22Rv1 (cell line): ENCODE measurements at regions not wholly inside any gene's neighbourhood (a gene's known extent, or its start where the extent isn't known, plus 50 kb on each side); places are given as distances from the start of the nearest gene placed in this dataset.

Experiments
- H3K27ac ChIP-seq: fragments of 450-650 bp; 2 replicates; pipeline ENCODE4 v1.5.1; 2017
- ZFX ChIP-seq: fragments of 450-650 bp; IDR thresholded peaks from 2 replicates; pipeline ENCODE4 v1.6.1; 2017; ENCODE audit warnings: antibody characterized with exemption, borderline replicate concordance
- TF ChIP-seq, protein P1 (sequence below): fragments of 450-650 bp; IDR thresholded peaks from 2 replicates; pipeline ENCODE4 v1.5.1; 2017; ENCODE audit warnings: mild to moderate bottlenecking

DNA sequence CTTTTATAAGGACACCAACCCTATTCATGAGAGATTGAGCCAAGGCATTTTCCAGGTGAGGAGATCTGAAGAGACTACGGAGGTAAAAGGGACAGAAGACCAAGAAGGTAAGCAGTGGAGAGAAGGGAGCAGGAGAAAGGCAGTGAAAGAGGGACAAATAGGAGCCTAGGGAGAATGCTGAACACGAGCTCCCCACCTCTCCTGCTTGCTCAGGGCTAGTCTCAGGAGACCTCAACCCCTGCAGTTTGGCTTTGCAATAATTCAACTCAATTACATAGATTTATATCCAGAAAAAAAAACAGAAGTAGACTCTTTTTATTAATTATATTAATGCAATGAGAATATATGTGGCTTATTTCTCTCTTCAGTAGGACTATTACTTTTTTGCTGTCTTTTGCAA lies 91.0 kb upstream of the DDX18 start:
- TF ChIP-seq, protein P1, sequence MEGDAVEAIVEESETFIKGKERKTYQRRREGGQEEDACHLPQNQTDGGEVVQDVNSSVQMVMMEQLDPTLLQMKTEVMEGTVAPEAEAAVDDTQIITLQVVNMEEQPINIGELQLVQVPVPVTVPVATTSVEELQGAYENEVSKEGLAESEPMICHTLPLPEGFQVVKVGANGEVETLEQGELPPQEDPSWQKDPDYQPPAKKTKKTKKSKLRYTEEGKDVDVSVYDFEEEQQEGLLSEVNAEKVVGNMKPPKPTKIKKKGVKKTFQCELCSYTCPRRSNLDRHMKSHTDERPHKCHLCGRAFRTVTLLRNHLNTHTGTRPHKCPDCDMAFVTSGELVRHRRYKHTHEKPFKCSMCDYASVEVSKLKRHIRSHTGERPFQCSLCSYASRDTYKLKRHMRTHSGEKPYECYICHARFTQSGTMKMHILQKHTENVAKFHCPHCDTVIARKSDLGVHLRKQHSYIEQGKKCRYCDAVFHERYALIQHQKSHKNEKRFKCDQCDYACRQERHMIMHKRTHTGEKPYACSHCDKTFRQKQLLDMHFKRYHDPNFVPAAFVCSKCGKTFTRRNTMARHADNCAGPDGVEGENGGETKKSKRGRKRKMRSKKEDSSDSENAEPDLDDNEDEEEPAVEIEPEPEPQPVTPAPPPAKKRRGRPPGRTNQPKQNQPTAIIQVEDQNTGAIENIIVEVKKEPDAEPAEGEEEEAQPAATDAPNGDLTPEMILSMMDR, result no peak
- no peak for TF ChIP-seq ZFX
- no peak overlapping the region for H3K27ac ChIP-seq

DNA sequence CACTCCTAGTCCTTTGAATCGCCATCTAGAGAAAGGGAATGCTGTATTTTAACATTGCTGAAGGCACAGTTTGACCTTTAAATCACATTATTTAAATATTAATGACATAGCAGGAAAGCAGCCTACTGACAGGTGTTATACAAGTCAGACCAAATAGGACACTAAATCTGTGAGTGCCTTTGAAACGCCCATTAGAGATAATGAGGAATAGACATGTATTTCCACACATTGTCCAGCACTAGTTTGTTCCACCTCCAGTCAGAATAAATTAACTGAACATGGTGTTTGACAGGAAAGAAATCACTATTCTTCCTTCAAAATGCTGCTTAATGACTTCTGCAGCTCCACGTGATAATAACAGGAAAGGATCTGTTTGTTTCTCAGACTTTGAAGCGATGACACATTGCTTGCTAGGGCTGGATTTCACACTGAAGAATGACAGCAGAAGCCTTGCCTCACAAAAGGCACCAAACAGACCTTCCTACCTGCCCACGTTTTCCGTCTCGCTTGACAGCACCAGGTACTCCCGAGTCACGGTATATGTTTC lies 90.5 kb upstream of the DDX18 start:
- TF ChIP-seq ZFX, result no peak
- TF ChIP-seq, protein P1, result no peak
- no peak overlapping the region for H3K27ac ChIP-seq

DNA sequence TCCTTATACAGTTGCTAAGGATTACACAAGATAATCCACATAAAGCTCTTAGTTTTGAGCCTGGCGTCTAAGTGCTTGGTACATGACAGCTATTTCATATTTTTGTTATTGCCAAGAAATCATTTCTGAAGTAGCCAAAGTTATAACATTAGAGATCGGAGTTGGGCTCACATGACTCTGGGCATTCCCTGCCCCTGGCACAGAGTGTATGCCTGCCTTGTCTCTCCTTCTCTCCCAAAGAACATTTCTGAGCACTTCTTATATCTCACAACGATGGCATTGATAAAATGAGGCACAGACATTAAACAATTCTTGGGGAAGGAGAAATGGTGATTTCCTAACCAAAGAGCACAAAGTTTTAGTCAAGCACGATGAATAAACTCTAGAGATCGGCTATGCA lies 87.7 kb upstream of the DDX18 start:
- H3K27ac ChIP-seq, result no peak overlapping the region
- TF ChIP-seq ZFX, result no peak
- TF ChIP-seq, protein P1, result no peak

DNA sequence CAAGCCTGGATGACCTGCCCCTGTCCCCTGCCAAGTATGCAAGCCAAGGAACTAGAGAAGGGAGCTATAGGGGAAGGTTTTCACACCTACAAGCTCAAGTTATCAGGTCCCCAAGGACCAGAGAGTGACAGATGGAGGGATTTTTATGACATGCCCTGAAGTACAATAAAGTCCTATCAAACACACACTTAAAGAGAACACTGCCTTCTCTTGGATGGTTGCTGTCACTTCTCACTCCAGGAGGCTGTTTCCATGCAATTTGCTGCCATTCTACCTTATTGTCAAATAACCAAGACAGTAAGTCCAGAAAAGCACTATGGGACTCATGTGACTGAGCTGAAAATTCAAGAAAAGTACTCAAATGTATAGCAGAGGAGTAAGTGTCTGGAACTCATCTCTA lies 76.6 kb upstream of the DDX18 start:
- H3K27ac ChIP-seq, result no peak overlapping the region
- no peak for TF ChIP-seq ZFX
- TF ChIP-seq, protein P1, result no peak

DNA sequence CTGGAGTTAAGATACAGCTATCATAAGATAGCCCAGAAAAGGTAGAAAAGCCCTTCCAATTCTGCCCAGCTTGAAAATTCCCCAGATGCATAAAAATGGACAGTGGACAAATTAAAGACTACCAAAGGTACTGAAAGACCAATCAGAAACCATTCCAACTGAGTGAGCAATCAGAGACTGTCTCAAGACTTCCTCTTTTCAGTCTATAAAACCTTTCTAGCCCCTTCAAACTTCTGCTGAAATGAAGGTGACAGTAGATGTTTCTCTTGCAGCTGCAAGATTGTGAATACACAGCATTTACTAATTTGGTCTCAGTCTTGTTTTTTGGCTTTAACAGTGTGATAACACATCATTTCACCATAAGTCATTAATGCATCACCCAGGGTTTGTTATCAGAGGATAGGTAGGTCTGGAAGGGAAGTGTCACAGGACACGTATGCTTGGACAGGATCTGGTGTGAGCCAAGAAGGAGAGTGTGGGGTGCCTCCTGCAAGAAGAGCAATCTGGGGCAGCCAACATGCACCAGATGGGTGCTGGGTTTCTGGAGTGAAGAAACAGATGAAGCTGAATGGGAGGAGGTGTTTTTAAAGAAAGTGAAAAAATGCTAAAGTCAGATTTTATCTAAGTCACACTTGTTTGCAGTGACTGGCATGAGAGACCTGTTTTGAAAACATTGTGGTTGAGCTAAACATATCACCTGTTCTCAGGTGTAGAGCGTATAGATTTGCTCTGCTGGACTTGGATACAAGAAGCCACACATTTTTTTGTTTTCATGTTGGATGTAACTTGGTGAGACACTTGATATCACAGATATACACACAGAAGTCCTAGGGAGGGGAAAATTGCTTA lies 75.3 kb upstream of the DDX18 start:
- TF ChIP-seq, protein P1, result no peak
- TF ChIP-seq ZFX, result no peak
- H3K27ac ChIP-seq, result no peak overlapping the region

DNA sequence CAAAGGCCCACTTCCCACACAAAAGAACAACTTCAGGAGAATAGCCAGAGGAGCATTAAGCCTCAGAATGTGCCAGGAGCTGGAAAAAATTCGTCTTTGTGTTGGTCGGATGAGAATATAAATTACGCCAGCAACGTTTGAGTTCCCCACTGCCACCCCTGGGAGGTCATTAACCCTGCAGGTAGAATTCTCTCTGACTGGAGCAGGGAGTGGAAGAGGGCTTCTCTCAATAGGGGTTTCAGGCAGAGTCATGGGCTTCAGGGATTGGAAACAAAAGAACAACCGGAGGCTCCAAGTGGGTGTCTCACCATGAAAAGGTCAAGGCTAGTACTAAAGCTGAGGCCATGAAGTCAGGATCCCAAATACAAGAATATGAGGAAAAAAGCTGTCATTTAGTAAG lies 69.0 kb upstream of the DDX18 start:
- TF ChIP-seq, protein P1, result no peak
- no peak for TF ChIP-seq ZFX
- H3K27ac ChIP-seq, result no peak overlapping the region

DNA sequence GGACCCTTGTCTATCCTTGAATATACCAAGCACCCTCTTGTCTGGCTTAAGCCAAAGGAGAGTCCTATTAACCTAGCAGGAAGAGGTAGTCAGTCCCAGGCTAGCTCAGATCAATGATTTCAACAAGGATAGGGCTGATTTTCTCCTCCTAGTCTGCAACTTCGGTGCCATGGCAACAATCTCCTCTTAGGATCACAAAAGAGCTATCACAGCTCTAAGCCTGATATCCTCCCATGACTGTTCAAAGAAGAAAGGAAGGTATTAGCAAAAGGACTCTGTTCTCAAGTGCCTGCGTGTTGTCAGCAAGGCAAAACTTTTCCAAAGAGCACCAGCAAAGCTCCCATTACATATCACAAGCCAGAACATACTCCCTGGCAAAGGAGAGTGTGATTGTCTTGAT lies 58.7 kb upstream of the DDX18 start:
- TF ChIP-seq ZFX, result no peak
- TF ChIP-seq, protein P1, result no peak
- H3K27ac ChIP-seq, result no peak overlapping the region
